ENCODE measurements at regions not wholly inside any gene's neighbourhood (a gene's known extent, or its start where the extent isn't known, plus 50 kb on each side); places are given as distances from the start of the nearest gene placed in this dataset.

DNA sequence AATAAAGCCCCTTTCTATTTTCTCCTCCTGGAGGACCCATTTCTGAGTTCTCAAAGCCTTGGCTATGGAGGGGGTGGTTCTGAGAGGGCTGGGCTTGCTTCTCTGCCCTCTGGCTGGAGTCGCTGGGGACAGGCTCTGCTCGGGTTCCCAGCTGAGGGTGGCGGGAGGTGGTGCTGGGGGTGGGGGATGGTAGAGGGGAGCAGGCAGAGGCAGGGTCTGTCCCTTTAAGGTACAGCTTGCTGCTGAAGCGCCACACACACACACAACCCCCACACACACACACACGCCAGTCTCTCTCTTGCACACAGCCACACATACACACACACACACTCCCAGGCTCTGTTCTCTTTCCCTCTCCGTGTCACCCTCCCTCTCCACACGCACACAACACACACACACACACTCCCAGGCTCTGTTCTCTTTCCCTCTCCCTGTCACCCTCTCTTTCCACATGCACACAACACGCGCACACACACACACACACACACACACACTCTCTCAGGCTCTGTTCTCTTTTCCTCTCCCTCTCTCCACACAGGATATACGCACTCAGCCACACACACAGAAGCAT is 69.8 kb upstream of the SSBP3 start (continued):
- TF ChIP-seq, protein P1, sequence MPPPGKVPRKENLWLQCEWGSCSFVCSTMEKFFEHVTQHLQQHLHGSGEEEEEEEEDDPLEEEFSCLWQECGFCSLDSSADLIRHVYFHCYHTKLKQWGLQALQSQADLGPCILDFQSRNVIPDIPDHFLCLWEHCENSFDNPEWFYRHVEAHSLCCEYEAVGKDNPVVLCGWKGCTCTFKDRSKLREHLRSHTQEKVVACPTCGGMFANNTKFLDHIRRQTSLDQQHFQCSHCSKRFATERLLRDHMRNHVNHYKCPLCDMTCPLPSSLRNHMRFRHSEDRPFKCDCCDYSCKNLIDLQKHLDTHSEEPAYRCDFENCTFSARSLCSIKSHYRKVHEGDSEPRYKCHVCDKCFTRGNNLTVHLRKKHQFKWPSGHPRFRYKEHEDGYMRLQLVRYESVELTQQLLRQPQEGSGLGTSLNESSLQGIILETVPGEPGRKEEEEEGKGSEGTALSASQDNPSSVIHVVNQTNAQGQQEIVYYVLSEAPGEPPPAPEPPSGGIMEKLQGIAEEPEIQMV (tag; conservative IDR thresholded peaks at IDR 0.05; ENCODE audit: low read depth) = no peak
- 0 out of 2 replicates have a peak, but pooled peaks have one; percentile 68 for TF ChIP-seq HDGF (IDR thresholded peaks at IDR 0.05)
- no peak for TF ChIP-seq ASH1L (IDR thresholded peaks at IDR 0.05; ENCODE audit: borderline replicate concordance, low read depth, partially characterized antibody)
- no peak for TF ChIP-seq GABPB1 (CRISPR knock-in tag; IDR thresholded peaks at IDR 0.05)
- TF ChIP-seq FOS (IDR thresholded peaks at IDR 0.05; ENCODE audit: extremely low read depth, insufficient read length) = no peak
- peak in 1 of 2 experiments; percentile 67; a peak in 2 of 4 replicates for TF ChIP-seq HDAC1 (IDR thresholded peaks at IDR 0.05)
- TF ChIP-seq, protein P2, sequence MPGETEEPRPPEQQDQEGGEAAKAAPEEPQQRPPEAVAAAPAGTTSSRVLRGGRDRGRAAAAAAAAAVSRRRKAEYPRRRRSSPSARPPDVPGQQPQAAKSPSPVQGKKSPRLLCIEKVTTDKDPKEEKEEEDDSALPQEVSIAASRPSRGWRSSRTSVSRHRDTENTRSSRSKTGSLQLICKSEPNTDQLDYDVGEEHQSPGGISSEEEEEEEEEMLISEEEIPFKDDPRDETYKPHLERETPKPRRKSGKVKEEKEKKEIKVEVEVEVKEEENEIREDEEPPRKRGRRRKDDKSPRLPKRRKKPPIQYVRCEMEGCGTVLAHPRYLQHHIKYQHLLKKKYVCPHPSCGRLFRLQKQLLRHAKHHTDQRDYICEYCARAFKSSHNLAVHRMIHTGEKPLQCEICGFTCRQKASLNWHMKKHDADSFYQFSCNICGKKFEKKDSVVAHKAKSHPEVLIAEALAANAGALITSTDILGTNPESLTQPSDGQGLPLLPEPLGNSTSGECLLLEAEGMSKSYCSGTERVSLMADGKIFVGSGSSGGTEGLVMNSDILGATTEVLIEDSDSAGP (CRISPR knock-in tag; IDR thresholded peaks at IDR 0.05) = peak; percentile 70; the same call in 1 of the 2 replicates
- peak; percentile 68; the same call in 1 of the 2 replicates for TF ChIP-seq SMARCA5 (IDR thresholded peaks at IDR 0.05)
- TF ChIP-seq GABPA (tag; conservative IDR thresholded peaks at IDR 0.05; ENCODE audit: low read depth) = no peak
- TF ChIP-seq TAF7 (tag; IDR thresholded peaks at IDR 0.05) = 0 out of 2 replicates have a peak, but pooled peaks have one; percentile 15
- TF ChIP-seq, protein P3, sequence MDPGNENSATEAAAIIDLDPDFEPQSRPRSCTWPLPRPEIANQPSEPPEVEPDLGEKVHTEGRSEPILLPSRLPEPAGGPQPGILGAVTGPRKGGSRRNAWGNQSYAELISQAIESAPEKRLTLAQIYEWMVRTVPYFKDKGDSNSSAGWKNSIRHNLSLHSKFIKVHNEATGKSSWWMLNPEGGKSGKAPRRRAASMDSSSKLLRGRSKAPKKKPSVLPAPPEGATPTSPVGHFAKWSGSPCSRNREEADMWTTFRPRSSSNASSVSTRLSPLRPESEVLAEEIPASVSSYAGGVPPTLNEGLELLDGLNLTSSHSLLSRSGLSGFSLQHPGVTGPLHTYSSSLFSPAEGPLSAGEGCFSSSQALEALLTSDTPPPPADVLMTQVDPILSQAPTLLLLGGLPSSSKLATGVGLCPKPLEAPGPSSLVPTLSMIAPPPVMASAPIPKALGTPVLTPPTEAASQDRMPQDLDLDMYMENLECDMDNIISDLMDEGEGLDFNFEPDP (CRISPR knock-in tag; IDR thresholded peaks at IDR 0.05) = no peak
- TF ChIP-seq RBFOX2 (IDR thresholded peaks at IDR 0.05; ENCODE audit: low read depth, low read length) = no peak
- TF ChIP-seq ZNF436 (CRISPR knock-in tag; IDR thresholded peaks at IDR 0.05) = no peak
- TF ChIP-seq, protein P4, sequence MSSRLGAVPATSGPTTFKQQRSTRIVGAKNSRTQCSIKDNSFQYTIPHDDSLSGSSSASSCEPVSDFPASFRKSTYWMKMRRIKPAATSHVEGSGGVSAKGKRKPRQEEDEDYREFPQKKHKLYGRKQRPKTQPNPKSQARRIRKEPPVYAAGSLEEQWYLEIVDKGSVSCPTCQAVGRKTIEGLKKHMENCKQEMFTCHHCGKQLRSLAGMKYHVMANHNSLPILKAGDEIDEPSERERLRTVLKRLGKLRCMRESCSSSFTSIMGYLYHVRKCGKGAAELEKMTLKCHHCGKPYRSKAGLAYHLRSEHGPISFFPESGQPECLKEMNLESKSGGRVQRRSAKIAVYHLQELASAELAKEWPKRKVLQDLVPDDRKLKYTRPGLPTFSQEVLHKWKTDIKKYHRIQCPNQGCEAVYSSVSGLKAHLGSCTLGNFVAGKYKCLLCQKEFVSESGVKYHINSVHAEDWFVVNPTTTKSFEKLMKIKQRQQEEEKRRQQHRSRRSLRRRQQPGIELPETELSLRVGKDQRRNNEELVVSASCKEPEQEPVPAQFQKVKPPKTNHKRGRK (tag; IDR thresholded peaks at IDR 0.05) = no peak
- TF ChIP-seq RBM15 (IDR thresholded peaks at IDR 0.05; ENCODE audit: insufficient read depth, low read length) = no peak
- no peak for TF ChIP-seq NUFIP1 (IDR thresholded peaks at IDR 0.05; ENCODE audit: partially characterized antibody)
- no peak for TF ChIP-seq STAT5A (IDR thresholded peaks at IDR 0.05; ENCODE audit: borderline replicate concordance, low read length)
- TF ChIP-seq, protein P5, sequence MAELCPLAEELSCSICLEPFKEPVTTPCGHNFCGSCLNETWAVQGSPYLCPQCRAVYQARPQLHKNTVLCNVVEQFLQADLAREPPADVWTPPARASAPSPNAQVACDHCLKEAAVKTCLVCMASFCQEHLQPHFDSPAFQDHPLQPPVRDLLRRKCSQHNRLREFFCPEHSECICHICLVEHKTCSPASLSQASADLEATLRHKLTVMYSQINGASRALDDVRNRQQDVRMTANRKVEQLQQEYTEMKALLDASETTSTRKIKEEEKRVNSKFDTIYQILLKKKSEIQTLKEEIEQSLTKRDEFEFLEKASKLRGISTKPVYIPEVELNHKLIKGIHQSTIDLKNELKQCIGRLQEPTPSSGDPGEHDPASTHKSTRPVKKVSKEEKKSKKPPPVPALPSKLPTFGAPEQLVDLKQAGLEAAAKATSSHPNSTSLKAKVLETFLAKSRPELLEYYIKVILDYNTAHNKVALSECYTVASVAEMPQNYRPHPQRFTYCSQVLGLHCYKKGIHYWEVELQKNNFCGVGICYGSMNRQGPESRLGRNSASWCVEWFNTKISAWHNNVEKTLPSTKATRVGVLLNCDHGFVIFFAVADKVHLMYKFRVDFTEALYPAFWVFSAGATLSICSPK (IDR thresholded peaks at IDR 0.05; ENCODE audit: borderline replicate concordance) = peak; percentile 76; the same call in 1 of the 2 replicates
- no peak for TF ChIP-seq ZNF311 (CRISPR knock-in tag; IDR thresholded peaks at IDR 0.05)

Data from K562 (cell line).